Bronchial epithelial cell (primary cell): ENCODE measurements at regions not wholly inside any gene's neighbourhood (a gene's known extent, or its start where the extent isn't known, plus 50 kb on each side); places are given as distances from the start of the nearest gene placed in this dataset.

Source experiments
- DNase-seq: peaks from one replicate; pipeline ENCODE4 v3.0.0-alpha.2; 2010; ENCODE audit warnings: low read depth
- FAIRE-seq: peaks from 2 replicates; lab custom pipeline; 2011; peaks lifted over from hg19 to GRCh38; lab: Jason Lieb, UNC
- H3K27me3 ChIP-seq: 2 replicates; pipeline ENCODE4 v1.5.1; 2011; ENCODE audit warnings: low read length; ENCODE audit not compliant: control insufficient read depth, insufficient read depth
- H3K36me3 ChIP-seq: 2 replicates; pipeline ENCODE4 v1.5.1; 2011; ENCODE audit warnings: low read length; ENCODE audit not compliant: control insufficient read depth, insufficient read depth
- H3K4me3 ChIP-seq: 2 replicates; pipeline ENCODE4 v1.5.1; 2011; ENCODE audit warnings: mild to moderate bottlenecking, low read depth, low read length, control low read depth
- TF ChIP-seq, protein P1 (sequence below): IDR thresholded peaks from 2 replicates; pipeline ENCODE4 v1.5.1; 2011; ENCODE audit warnings: mild to moderate bottlenecking, moderate library complexity, low read length, control low read depth, inconsistent platforms; ENCODE audit not compliant: insufficient read depth, severe bottlenecking

DNA sequence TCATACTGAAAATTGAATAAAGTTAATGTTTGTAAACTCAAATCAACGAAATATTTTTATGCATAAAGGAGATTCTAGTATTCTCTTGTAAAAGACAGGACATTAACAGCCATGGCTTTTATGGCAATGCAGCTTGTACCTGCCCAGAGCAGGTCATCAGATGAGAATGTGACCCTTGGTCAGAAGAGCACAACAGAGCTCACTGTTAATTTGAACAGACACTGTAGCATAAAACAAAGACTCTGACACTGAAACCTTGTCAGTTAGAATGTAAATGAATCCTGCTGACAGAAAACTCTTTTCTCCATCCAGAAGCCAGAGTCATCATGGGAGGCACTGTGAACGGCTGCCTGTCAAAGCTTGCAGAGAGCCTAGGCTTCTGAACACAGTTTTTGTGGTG, 410.6 kb downstream of the RAP2B start:
- no peaks in the 10 kb centered on the region for H3K36me3 ChIP-seq
- DNase-seq (no peak), FAIRE-seq (no peak)
- TF ChIP-seq, protein P1, sequence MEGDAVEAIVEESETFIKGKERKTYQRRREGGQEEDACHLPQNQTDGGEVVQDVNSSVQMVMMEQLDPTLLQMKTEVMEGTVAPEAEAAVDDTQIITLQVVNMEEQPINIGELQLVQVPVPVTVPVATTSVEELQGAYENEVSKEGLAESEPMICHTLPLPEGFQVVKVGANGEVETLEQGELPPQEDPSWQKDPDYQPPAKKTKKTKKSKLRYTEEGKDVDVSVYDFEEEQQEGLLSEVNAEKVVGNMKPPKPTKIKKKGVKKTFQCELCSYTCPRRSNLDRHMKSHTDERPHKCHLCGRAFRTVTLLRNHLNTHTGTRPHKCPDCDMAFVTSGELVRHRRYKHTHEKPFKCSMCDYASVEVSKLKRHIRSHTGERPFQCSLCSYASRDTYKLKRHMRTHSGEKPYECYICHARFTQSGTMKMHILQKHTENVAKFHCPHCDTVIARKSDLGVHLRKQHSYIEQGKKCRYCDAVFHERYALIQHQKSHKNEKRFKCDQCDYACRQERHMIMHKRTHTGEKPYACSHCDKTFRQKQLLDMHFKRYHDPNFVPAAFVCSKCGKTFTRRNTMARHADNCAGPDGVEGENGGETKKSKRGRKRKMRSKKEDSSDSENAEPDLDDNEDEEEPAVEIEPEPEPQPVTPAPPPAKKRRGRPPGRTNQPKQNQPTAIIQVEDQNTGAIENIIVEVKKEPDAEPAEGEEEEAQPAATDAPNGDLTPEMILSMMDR: no peak
- no peaks in the 10 kb centered on the region for H3K27me3 ChIP-seq
- no peak overlapping the region for H3K4me3 ChIP-seq

DNA sequence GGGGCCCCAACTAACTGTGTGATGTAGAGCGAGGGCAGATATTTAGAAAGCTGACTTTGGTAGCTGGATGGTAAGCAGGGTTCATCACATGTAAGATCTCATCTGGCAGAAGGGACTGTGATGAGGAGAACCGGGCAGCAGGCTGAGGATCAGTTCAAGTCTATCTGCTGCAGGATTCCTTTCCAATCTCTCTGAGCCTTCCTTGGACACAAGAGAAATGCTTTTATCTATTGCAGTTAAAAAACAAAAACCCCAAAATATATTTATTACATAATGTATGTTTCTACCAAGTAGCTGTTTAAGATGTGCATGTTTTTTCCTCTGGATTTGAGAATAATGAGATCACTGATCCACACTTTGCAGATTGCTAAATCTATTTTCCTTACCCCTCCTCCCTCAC, 411.5 kb downstream of the RAP2B start:
- DNase-seq: no peak
- Histone ChIP-seq H3K4me3 (no peak overlapping the region), H3K27me3 (no peaks in the 10 kb centered on the region), H3K36me3 (no peaks in the 10 kb centered on the region)
- TF ChIP-seq, protein P1: no peak
- no peak for FAIRE-seq

DNA sequence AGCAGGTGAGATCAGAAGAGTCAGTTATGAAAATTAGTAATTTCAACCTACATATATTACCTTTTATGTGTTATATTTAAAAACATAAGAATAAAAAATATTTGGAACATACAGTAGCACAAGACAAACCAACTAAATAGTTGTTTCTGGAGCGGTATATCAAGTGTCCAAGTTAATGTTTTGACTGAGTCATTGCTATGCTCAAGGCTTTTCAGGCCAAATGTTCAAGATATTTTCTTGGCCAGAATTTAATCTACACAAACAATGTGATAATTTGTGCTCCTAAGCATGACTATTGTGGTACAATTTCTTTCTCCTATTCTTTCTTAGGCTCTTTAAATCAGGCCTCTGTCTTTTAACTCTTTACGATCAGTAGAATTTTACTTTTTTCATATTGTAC, 412.4 kb downstream of the RAP2B start:
- FAIRE-seq (no peak), DNase-seq (no peak)
- H3K36me3 ChIP-seq: no peaks in the 10 kb centered on the region
- H3K4me3 ChIP-seq: no peak overlapping the region
- H3K27me3 ChIP-seq: no peaks in the 10 kb centered on the region
- TF ChIP-seq, protein P1: no peak

DNA sequence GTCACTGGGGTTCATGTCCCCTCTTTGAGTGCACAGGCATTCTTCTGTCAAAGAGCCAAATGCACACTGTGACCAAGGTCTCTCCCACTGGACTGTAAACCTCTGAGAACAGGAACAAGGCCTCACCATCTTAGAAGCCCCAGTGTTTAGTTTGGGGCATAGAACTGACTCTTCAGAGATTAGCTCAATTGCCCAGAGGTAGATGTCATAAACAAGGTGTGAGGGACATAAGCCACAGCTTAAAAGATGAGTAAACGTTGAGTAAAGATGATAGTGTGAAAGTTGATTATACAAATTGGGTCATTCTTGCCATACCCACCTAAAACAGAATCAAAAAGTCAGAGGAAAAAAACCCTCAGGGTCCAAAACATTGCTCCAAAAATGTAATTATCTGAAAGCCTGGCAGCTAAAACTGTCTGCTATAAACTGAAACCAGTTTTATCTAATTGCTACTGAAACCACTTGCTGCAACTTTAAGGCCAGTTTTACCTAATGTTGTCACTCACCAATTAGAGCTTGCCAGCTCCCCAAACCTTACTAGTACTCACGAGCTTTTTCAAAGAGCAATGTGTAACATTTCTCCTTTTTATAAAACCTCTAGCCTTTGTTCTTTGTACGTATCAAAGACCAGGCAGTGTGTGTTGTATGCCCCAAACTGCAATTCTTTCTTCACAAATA, 415.2 kb downstream of the RAP2B start:
- TF ChIP-seq, protein P1: no peak
- H3K4me3 ChIP-seq: no peak overlapping the region
- FAIRE-seq (peak; percentile 32), DNase-seq (no peak)
- no peaks in the 10 kb centered on the region for H3K36me3 ChIP-seq
- no peaks in the 10 kb centered on the region for H3K27me3 ChIP-seq

DNA sequence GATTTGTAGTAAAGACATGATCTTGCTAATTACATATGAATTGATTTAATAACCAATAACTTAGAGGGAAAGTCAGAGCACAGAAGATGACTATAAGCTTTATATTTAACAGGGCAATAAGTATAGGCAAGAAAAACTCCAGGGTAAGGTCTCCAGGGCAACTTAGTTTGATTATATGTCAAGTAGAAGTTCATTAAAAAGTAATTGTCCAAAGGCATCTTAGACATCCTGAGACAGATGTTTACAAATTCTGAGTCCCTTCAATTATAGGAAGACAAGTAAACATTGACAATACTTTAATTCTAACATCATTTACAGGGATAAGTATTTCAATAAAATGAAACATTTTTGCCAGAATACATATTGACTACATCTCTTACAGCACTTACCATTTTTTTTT, 416.0 kb downstream of the RAP2B start:
- FAIRE-seq (no peak), DNase-seq (no peak)
- no peaks in the 10 kb centered on the region for H3K36me3 ChIP-seq
- no peaks in the 10 kb centered on the region for H3K27me3 ChIP-seq
- TF ChIP-seq, protein P1: no peak
- H3K4me3 ChIP-seq: no peak overlapping the region

DNA sequence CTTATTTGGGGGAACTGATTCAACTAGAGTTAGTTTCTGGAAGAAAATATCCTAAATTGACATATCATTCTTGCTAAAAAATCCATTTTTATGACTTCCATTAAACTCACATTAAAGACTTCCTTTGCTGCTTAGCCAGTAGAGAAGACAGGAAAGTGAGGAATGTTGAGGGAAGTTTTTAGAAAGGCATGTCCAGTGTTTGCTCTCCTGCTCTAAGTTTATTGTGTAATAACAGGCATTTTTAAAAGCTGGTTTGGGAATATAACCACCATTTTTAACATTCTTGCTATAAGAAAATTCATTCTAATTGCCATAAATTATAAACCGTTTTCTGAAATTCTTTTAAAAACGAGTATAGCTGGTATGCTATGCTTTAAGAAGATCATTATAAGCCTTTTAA, 428.0 kb downstream of the RAP2B start:
- Histone ChIP-seq H3K36me3 (no peaks in the 10 kb centered on the region), H3K4me3 (no peak overlapping the region), H3K27me3 (no peaks in the 10 kb centered on the region)
- TF ChIP-seq, protein P1: no peak
- DNase-seq (no peak), FAIRE-seq (no peak)
